ENCODE measurements at regions not wholly inside any gene's neighbourhood (a gene's known extent, or its start where the extent isn't known, plus 50 kb on each side); places are given as distances from the start of the nearest gene placed in this dataset.

DNA sequence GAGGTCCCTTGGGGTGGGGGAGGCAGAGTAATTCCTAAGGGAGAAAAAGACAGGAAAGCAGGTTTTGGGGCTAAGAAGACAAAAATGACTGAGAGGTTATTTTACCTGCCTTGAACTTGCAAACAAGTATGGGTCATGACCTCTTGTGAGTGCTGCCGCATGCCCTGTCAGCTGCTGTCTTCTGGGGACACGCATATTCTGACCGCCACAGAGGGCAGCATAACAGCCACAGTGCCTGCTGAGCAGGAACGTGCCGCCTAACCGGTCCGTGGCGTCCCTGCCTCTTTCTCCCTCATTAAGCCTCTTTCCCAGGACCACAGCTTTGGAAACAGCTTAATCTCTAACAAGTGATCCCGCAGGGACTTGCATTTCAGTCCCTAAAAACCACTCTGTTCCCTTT is 51.3 kb upstream of the KCNA1 start:
- DNase-seq (ENCODE audit: low spot score) = peak; percentile 72

- no peak for DNase-seq (ENCODE audit: low spot score)
Measured at GRCh38 chr12:4859478-4860210, 50.1 kb upstream of the KCNA1 start.
